ENCODE measurements at regions not wholly inside any gene's neighbourhood (a gene's known extent, or its start where the extent isn't known, plus 50 kb on each side); places are given as distances from the start of the nearest gene placed in this dataset.

- H3K9me2 ChIP-seq (replicated peaks; ENCODE audit: insufficient read depth) = no peaks in the 10 kb centered on the region
- no peak overlapping the region for H3K27ac ChIP-seq
- TF ChIP-seq EZH2phosphoT487 (IDR thresholded peaks at IDR 0.05; ENCODE audit: low read depth, severe bottlenecking, unreplicated experiment) (no peak), EZH2 (IDR thresholded peaks at IDR 0.05; ENCODE audit: borderline replicate concordance) (no peak), CTCF (IDR thresholded peaks at IDR 0.05; ENCODE audit: poor library complexity) (no peak)
- no peaks in the 10 kb centered on the region for H4K20me1 ChIP-seq (ENCODE audit: insufficient read depth, poor library complexity, severe bottlenecking)
- H3K4me2 ChIP-seq = no peak overlapping the region
- DNase-seq (ENCODE audit: low spot score) = no peak
- no peaks in the 10 kb centered on the region for H3K27me3 ChIP-seq
- H2AFZ ChIP-seq = no peak overlapping the region
- no peaks in the 10 kb centered on the region for H3K36me3 ChIP-seq (replicated peaks; ENCODE audit: insufficient read depth, low read depth)
- H3K9me3 ChIP-seq (ENCODE audit: low read depth) = no peaks in the 10 kb centered on the region
- no peaks in the 10 kb centered on the region for H3K79me2 ChIP-seq
- H3K4me3 ChIP-seq = no peak overlapping the region
- WGBS (ENCODE audit: low lambda C conversion rate, missing lambda C conversion rate) = 90% methylated on average over 1 of the region's 1 CpG
- H3K4me1 ChIP-seq (ENCODE audit: insufficient read depth) = no peaks in the 10 kb centered on the region
Observed at GRCh38 chr12:43072431-43072830, 479.6 kb downstream of the ADAMTS20 start.

- H3K4me2 ChIP-seq = no peak overlapping the region
- no peaks in the 10 kb centered on the region for H3K27me3 ChIP-seq
- no peak for TF ChIP-seq EZH2phosphoT487 (IDR thresholded peaks at IDR 0.05; ENCODE audit: low read depth, severe bottlenecking, unreplicated experiment)
- TF ChIP-seq EZH2 (IDR thresholded peaks at IDR 0.05; ENCODE audit: borderline replicate concordance) = no peak
- TF ChIP-seq CTCF (IDR thresholded peaks at IDR 0.05; ENCODE audit: poor library complexity) = no peak
- no peaks in the 10 kb centered on the region for H3K9me2 ChIP-seq (replicated peaks; ENCODE audit: insufficient read depth)
- DNase-seq (ENCODE audit: low spot score) = no peak
- H3K4me3 ChIP-seq = no peak overlapping the region
- H3K36me3 ChIP-seq (replicated peaks; ENCODE audit: insufficient read depth, low read depth) = no peaks in the 10 kb centered on the region
- no peaks in the 10 kb centered on the region for H4K20me1 ChIP-seq (ENCODE audit: insufficient read depth, poor library complexity, severe bottlenecking)
- H3K27ac ChIP-seq = peak overlapping the region; percentile 37
- no peak overlapping the region for H2AFZ ChIP-seq
- 85% methylated on average over 5 of the region's 5 CpGs for WGBS (ENCODE audit: low lambda C conversion rate, missing lambda C conversion rate)
- no peaks in the 10 kb centered on the region for H3K9me3 ChIP-seq (ENCODE audit: low read depth)
- H3K79me2 ChIP-seq = no peaks in the 10 kb centered on the region
- no peaks in the 10 kb centered on the region for H3K4me1 ChIP-seq (ENCODE audit: insufficient read depth)
Observed at GRCh38 chr12:43069768-43070221, 480.2 kb upstream of the PRICKLE1 start.

- Histone ChIP-seq H3K4me2 (no peak overlapping the region), H4K20me1 (ENCODE audit: insufficient read depth, poor library complexity, severe bottlenecking) (no peaks in the 10 kb centered on the region), H3K9me3 (ENCODE audit: low read depth) (no peaks in the 10 kb centered on the region), H3K36me3 (replicated peaks; ENCODE audit: insufficient read depth, low read depth) (no peaks in the 10 kb centered on the region), H3K27me3 (no peaks in the 10 kb centered on the region), H3K79me2 (no peaks in the 10 kb centered on the region), H3K9me2 (replicated peaks; ENCODE audit: insufficient read depth) (no peaks in the 10 kb centered on the region), H3K27ac (no peak overlapping the region), H3K4me1 (ENCODE audit: insufficient read depth) (no peaks in the 10 kb centered on the region), H3K4me3 (no peak overlapping the region), H2AFZ (no peak overlapping the region)
- WGBS (ENCODE audit: low lambda C conversion rate, missing lambda C conversion rate) = 94% methylated on average over 2 of the region's 2 CpGs
- TF ChIP-seq EZH2phosphoT487 (IDR thresholded peaks at IDR 0.05; ENCODE audit: low read depth, severe bottlenecking, unreplicated experiment) (no peak), CTCF (IDR thresholded peaks at IDR 0.05; ENCODE audit: poor library complexity) (no peak), EZH2 (IDR thresholded peaks at IDR 0.05; ENCODE audit: borderline replicate concordance) (no peak)
- no peak for DNase-seq (ENCODE audit: low spot score)
Observed at GRCh38 chr12:43066471-43066870, 476.9 kb upstream of the PRICKLE1 start.

DNA sequence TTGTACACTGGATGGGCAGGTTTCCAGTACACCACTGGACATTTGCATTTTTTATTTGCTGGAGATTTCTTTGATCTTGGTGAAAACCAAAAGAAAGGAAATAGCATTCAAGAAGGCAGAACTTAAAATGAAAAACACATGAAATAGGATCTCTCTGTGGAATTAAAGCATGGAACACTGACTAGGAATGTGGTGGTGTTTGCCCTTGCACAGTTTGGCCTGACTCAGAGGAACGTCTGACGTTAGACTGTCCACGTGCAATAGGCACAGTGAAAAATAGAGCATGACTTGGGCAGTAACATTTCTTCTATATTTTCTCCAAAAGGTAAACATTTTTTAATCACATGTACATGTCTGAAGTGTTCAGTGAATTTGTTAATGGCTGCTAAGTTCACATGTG is 474.1 kb upstream of the PRICKLE1 start:
- H4K20me1 ChIP-seq (ENCODE audit: insufficient read depth, poor library complexity, severe bottlenecking) = no peaks in the 10 kb centered on the region
- no peak for DNase-seq (ENCODE audit: low spot score)
- TF ChIP-seq EZH2phosphoT487 (IDR thresholded peaks at IDR 0.05; ENCODE audit: low read depth, severe bottlenecking, unreplicated experiment) (no peak), EZH2 (IDR thresholded peaks at IDR 0.05; ENCODE audit: borderline replicate concordance) (no peak), CTCF (IDR thresholded peaks at IDR 0.05; ENCODE audit: poor library complexity) (no peak)
- H3K9me2 ChIP-seq (replicated peaks; ENCODE audit: insufficient read depth) = no peaks in the 10 kb centered on the region
- H3K27me3 ChIP-seq = no peaks in the 10 kb centered on the region
- H3K9me3 ChIP-seq (ENCODE audit: low read depth) = no peaks in the 10 kb centered on the region
- peak overlapping the region; percentile 23 for H3K27ac ChIP-seq
- WGBS (ENCODE audit: low lambda C conversion rate, missing lambda C conversion rate) = 47% methylated on average over 3 of the region's 3 CpGs
- no peak overlapping the region for H2AFZ ChIP-seq
- H3K36me3 ChIP-seq (replicated peaks; ENCODE audit: insufficient read depth, low read depth) = no peaks in the 10 kb centered on the region
- H3K79me2 ChIP-seq = no peaks in the 10 kb centered on the region
- H3K4me2 ChIP-seq = no peak overlapping the region
- no peaks in the 10 kb centered on the region for H3K4me1 ChIP-seq (ENCODE audit: insufficient read depth)
- H3K4me3 ChIP-seq = no peak overlapping the region
